ENCODE measurements at regions not wholly inside any gene's neighbourhood (a gene's known extent, or its start where the extent isn't known, plus 50 kb on each side); places are given as distances from the start of the nearest gene placed in this dataset.

- H3K27me3 ChIP-seq: peaks cover 5% of the 10 kb centered on the region
- H3K4me3 ChIP-seq: no peak overlapping the region
- H3K4me1 ChIP-seq: no peaks in the 10 kb centered on the region
- H3K27ac ChIP-seq: no peak overlapping the region
- Mint-ChIP-seq H3K27me3 (ENCODE audit: insufficient read depth, low read depth) (peaks cover 6% of the 10 kb centered on the region), H3K9me3 (no peaks in the 10 kb centered on the region), H3K27ac (no peak overlapping the region), H3K4me3 (no peak overlapping the region), H3K4me1 (peaks cover 6% of the 10 kb centered on the region), H3K36me3 (no peaks in the 10 kb centered on the region)
- no peaks in the 10 kb centered on the region for H3K9me3 ChIP-seq (ENCODE audit: low read depth)
- no peak for DNase-seq (ENCODE audit: low spot score)
- no peaks in the 10 kb centered on the region for H3F3A ChIP-seq (ENCODE audit: low read depth)
- no peak overlapping the region for H3K4me2 ChIP-seq
- no peak for TF ChIP-seq EZH2phosphoT487 (IDR thresholded peaks at IDR 0.05)
- no peak for TF ChIP-seq EZH2 (IDR thresholded peaks at IDR 0.05)
- TF ChIP-seq CTCF (IDR thresholded peaks at IDR 0.05): no peak
- H3K79me2 ChIP-seq (ENCODE audit: low read depth): no peaks in the 10 kb centered on the region
- no peak overlapping the region for H2AFZ ChIP-seq (replicated peaks)
- H3K9ac ChIP-seq: no peak overlapping the region
- no peaks in the 10 kb centered on the region for H3K36me3 ChIP-seq
- H4K20me1 ChIP-seq (ENCODE audit: low read depth): no peaks in the 10 kb centered on the region
Observed at GRCh38 chr20:11796026-11796425, 121.7 kb upstream of the BTBD3 start.

GRCh38 chr20:11797156-11797555 is 120.5 kb upstream of the BTBD3 start:
- Histone ChIP-seq H3F3A (ENCODE audit: low read depth) (no peaks in the 10 kb centered on the region), H3K36me3 (no peaks in the 10 kb centered on the region), H3K27me3 (peaks cover 5% of the 10 kb centered on the region), H3K27ac (no peak overlapping the region), H3K9me3 (ENCODE audit: low read depth) (no peaks in the 10 kb centered on the region), H4K20me1 (ENCODE audit: low read depth) (no peaks in the 10 kb centered on the region), H3K9ac (no peak overlapping the region), H3K4me3 (no peak overlapping the region), H2AFZ (replicated peaks) (no peak overlapping the region), H3K4me1 (no peaks in the 10 kb centered on the region), H3K79me2 (ENCODE audit: low read depth) (no peaks in the 10 kb centered on the region), H3K4me2 (no peak overlapping the region)
- no peak for DNase-seq (ENCODE audit: low spot score)
- no peaks in the 10 kb centered on the region for H3K9me3 Mint-ChIP-seq
- no peaks in the 10 kb centered on the region for H3K36me3 Mint-ChIP-seq
- peaks cover 6% of the 10 kb centered on the region for H3K4me1 Mint-ChIP-seq
- H3K27ac Mint-ChIP-seq: no peak overlapping the region
- H3K27me3 Mint-ChIP-seq (ENCODE audit: insufficient read depth, low read depth): peaks cover 2% of the 10 kb centered on the region
- TF ChIP-seq EZH2phosphoT487 (IDR thresholded peaks at IDR 0.05) (no peak), EZH2 (IDR thresholded peaks at IDR 0.05) (no peak), CTCF (IDR thresholded peaks at IDR 0.05) (no peak)
- no peak overlapping the region for H3K4me3 Mint-ChIP-seq

GRCh38 chr20:11799281-11799684 is 118.4 kb upstream of the BTBD3 start:
- H3K9me3 Mint-ChIP-seq: no peaks in the 10 kb centered on the region
- no peak for DNase-seq (ENCODE audit: low spot score)
- H3K9ac ChIP-seq: no peak overlapping the region
- no peak overlapping the region for H3K27ac ChIP-seq
- H3K4me1 Mint-ChIP-seq: peaks cover 2% of the 10 kb centered on the region
- H3K4me2 ChIP-seq: no peak overlapping the region
- no peaks in the 10 kb centered on the region for H3K4me1 ChIP-seq
- TF ChIP-seq EZH2 (IDR thresholded peaks at IDR 0.05) (no peak), CTCF (IDR thresholded peaks at IDR 0.05) (no peak), EZH2phosphoT487 (IDR thresholded peaks at IDR 0.05) (no peak)
- H3F3A ChIP-seq (ENCODE audit: low read depth): no peaks in the 10 kb centered on the region
- no peaks in the 10 kb centered on the region for H3K36me3 ChIP-seq
- no peaks in the 10 kb centered on the region for H3K9me3 ChIP-seq (ENCODE audit: low read depth)
- no peak overlapping the region for H3K4me3 ChIP-seq
- no peak overlapping the region for H3K4me3 Mint-ChIP-seq
- no peaks in the 10 kb centered on the region for H4K20me1 ChIP-seq (ENCODE audit: low read depth)
- H3K36me3 Mint-ChIP-seq: no peaks in the 10 kb centered on the region
- H3K27me3 Mint-ChIP-seq (ENCODE audit: insufficient read depth, low read depth): no peaks in the 10 kb centered on the region
- peaks cover 5% of the 10 kb centered on the region for H3K27me3 ChIP-seq
- no peak overlapping the region for H2AFZ ChIP-seq (replicated peaks)
- H3K27ac Mint-ChIP-seq: no peak overlapping the region
- no peaks in the 10 kb centered on the region for H3K79me2 ChIP-seq (ENCODE audit: low read depth)
